ENCODE measurements at regions not wholly inside any gene's neighbourhood (a gene's known extent, or its start where the extent isn't known, plus 50 kb on each side); places are given as distances from the start of the nearest gene placed in this dataset.

DNA sequence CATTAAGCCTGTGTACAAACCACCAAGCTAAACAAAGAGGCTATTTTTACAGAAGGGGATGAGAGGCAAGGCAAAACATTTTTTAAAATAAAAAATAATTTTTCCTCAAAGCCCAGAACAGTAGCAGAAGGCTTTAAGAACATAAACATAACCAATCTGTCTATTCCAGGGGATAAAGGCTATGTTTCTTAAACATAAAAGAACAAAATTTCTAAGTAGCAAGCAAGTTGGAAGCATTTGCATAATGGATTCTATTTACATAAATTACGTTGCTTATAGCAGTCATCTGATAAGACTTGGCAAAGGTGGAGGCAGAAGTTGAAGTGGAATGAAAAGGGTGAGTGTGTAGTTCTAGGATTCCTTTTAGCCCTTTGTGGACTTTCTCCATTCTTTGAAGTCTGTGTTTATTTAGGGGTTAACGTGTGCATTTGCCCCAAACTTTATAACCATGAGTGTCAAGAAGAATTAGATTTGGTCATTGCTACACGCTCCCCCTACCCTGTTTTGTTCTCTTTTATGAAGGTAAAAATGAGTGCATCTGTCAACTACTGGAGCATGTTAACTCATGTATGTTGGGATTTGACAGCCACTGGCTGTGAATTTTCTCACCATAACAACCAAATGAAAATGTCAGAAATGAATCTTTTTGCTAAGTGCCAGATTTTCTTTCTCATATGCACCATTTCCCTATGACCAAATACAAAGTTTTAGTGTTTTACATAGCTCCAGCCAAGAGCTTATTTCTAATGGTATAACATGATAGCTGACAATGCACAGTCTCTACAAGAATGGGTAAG, 378.4 kb upstream of the IGFBP7 start:
- Mint-ChIP-seq H3K4me3 (no peak overlapping the region), H3K27ac (no peak overlapping the region)
- no peak for DNase-seq

DNA sequence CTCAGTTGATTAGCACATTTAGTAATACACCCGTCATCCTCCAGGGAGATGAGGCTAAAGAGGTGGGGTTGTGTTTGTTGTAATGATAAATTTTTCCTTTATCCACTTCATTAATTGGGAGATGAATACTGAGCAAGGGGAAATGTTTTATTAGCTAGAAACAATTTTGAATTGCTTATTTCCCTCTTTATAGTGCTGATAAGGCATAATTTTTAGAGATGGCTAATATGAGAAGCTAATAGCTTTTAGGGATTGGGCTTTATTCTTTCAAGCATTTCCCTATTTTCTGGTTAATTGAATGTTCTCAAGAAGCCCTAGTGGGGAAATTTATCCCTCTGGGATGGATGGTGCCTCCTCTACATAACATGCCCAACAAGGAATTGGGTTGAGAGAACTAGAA, 365.2 kb upstream of the IGFBP7 start:
- DNase-seq (no peak), ATAC-seq (replicated peaks) (no peak)
- H3K27ac Mint-ChIP-seq, result no peak overlapping the region
- H3K4me1 Mint-ChIP-seq (ENCODE audit: low read depth in 2 of 2), result no peaks in the 10 kb centered on the region
- H3K36me3 Mint-ChIP-seq (ENCODE audit: insufficient read depth), result no peaks in the 10 kb centered on the region
- H3K27me3 Mint-ChIP-seq, result no peaks in the 10 kb centered on the region
- peaks cover 8 to 10% of the 10 kb centered on the region in 2 donors for H3K9me3 Mint-ChIP-seq
- no peak overlapping the region for H3K4me3 Mint-ChIP-seq

More for the DNA sequence above, 378.4 kb upstream of the IGFBP7 start:
- H3K4me1 Mint-ChIP-seq (ENCODE audit: low read depth in 2 of 2), result no peaks in the 10 kb centered on the region
- H3K27me3 Mint-ChIP-seq, result no peaks in the 10 kb centered on the region
- no peak for ATAC-seq (replicated peaks)
- H3K36me3 Mint-ChIP-seq (ENCODE audit: insufficient read depth), result no peaks in the 10 kb centered on the region
- peaks cover 0 to 13% of the 10 kb centered on the region in 2 donors for H3K9me3 Mint-ChIP-seq

DNA sequence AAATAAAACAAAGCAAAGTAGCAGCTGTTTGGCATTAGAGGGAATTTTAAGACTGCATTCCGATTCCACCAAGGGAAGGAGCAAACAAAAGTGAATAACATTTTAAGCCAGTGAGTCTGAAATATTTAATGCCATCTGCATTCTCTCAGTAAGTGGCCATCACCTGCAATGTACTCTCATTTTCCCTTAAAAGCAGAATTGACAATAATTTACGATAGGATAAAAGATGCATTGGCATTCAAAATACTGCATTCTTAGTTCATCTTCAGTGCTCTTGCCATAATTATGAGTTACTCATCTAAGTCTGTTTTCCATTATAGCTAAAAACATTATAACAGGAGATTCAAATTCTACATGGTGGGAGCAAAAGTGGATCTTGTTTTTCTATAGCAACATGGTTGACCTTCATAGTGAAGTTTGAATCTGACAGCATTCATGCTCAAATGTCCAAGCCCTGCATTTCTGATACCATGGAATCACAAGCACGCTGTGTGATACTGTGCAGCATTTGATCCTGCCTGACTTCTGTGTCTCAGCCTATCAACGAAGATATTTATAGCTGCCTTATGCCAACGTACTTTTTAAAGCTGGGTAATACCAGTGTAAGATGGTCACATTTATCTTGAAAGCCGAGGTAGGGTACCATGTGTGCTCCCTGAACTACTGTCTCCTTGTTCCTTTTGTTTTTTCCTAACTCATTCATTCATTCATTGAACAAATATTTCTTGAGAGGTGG, 355.3 kb upstream of the IGFBP7 start:
- H3K9me3 Mint-ChIP-seq, result peaks cover 7 to 10% of the 10 kb centered on the region in 2 donors

DNA sequence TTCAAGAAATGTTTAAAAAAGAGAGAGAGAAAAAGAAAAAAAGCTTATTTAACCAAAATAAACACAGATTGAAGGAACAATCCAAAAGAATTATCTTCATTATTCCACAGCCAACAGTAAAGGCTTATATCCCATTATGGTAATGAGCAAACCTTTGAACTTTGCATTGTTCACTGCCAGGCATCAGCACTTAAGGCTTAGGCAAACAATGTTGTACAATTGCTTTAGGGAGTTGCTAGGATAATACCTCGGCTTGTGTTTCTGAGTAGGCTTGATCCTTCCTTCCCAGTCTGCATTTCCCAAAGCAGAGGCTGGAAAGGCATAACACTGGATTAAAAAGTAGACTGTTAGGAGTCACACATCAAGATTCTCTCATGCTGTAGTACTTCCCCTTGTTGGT, 352.7 kb upstream of the IGFBP7 start:
- Mint-ChIP-seq H3K27ac (no peak overlapping the region), H3K9me3 (peaks cover 0 to 10% of the 10 kb centered on the region in 2 donors), H3K27me3 (no peaks in the 10 kb centered on the region), H3K4me3 (no peak overlapping the region), H3K36me3 (ENCODE audit: insufficient read depth) (no peaks in the 10 kb centered on the region), H3K4me1 (ENCODE audit: low read depth in 2 of 2) (no peaks in the 10 kb centered on the region)
- no peak for ATAC-seq (replicated peaks)
- DNase-seq, result no peak

More for the DNA sequence above, 355.3 kb upstream of the IGFBP7 start:
- Mint-ChIP-seq H3K4me3 (no peak overlapping the region), H3K4me1 (ENCODE audit: low read depth in 2 of 2) (no peaks in the 10 kb centered on the region), H3K36me3 (ENCODE audit: insufficient read depth) (no peaks in the 10 kb centered on the region), H3K27ac (no peak overlapping the region), H3K27me3 (no peaks in the 10 kb centered on the region)
- no peak for ATAC-seq (replicated peaks)
- DNase-seq, result no peak

DNA sequence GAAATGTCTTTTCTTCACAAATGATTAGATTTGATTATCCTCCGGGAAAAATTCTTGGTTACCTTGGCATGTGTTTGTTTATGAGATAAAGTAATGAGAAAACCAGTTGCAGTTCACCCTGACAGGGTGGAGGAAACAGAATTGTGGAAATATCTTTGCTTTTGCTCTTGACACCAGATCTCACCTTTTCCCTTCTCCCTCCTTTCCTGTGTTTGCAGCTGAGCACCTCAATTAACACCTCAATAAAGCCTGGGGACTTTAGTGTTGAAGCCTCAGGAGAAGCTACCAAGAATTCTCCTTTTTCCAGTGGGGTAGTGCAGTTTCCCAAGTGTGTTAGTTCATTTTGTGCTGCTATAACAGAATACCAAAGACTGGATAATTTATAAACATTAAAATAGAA, 350.8 kb upstream of the IGFBP7 start:
- ATAC-seq (replicated peaks) (no peak), DNase-seq (no peak)
- H3K27me3 Mint-ChIP-seq, result no peaks in the 10 kb centered on the region
- H3K27ac Mint-ChIP-seq, result no peak overlapping the region
- no peaks in the 10 kb centered on the region for H3K36me3 Mint-ChIP-seq (ENCODE audit: insufficient read depth)
- H3K4me1 Mint-ChIP-seq (ENCODE audit: low read depth in 2 of 2), result no peaks in the 10 kb centered on the region
- H3K4me3 Mint-ChIP-seq, result no peak overlapping the region
- peaks cover 0 to 9% of the 10 kb centered on the region in 2 donors for H3K9me3 Mint-ChIP-seq

DNA sequence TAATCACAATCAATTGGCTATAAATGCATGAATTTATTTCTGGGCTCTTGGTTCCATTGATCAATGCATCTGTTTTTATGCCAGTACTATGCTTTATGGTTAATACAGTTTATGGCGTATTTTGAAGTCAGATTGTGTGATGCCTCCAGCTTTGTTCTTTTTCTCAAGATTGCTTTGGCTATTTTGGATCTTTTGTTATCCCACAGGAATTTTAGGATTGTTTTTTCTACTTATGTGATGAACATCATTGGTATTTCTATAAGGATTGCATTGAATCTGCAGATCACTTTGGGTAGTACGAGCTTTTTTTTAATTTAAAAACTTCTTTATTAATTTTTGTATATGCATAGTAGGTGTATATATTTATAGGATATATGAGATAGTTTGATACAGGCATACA, 338.7 kb upstream of the IGFBP7 start:
- H3K4me1 Mint-ChIP-seq (ENCODE audit: low read depth in 2 of 2), result no peaks in the 10 kb centered on the region
- no peak overlapping the region for H3K4me3 Mint-ChIP-seq
- no peaks in the 10 kb centered on the region for H3K36me3 Mint-ChIP-seq (ENCODE audit: insufficient read depth)
- H3K27me3 Mint-ChIP-seq, result no peaks in the 10 kb centered on the region
- DNase-seq, result no peak
- no peak for ATAC-seq (replicated peaks)
- H3K9me3 Mint-ChIP-seq, result peaks cover 0 to 7% of the 10 kb centered on the region in 2 donors
- H3K27ac Mint-ChIP-seq, result no peak overlapping the region

DNA sequence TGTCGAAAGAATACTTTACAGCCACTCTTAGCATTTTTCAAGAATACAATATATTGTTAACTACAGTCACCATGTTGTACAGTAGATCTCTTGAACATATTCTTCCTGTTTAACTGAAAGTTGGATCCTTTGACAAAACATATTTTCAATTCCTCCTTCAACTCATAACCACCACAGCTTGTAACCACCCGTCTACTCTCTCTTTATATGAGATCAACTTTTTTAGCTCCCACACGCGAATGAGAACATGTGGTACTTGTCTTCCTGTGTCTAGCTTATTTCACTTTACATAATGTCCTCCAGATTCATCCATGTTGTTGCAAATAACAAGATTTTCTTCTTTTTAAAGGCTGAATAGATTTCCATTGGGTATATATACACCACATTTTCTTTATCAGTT, 338.3 kb upstream of the IGFBP7 start:
- no peak for ATAC-seq (replicated peaks)
- H3K27ac Mint-ChIP-seq, result no peak overlapping the region
- H3K27me3 Mint-ChIP-seq, result no peaks in the 10 kb centered on the region
- no peaks in the 10 kb centered on the region for H3K4me1 Mint-ChIP-seq (ENCODE audit: low read depth in 2 of 2)
- H3K4me3 Mint-ChIP-seq, result no peak overlapping the region
- H3K9me3 Mint-ChIP-seq, result peaks cover 0 to 7% of the 10 kb centered on the region in 2 donors
- no peaks in the 10 kb centered on the region for H3K36me3 Mint-ChIP-seq (ENCODE audit: insufficient read depth)
- DNase-seq, result no peak

DNA sequence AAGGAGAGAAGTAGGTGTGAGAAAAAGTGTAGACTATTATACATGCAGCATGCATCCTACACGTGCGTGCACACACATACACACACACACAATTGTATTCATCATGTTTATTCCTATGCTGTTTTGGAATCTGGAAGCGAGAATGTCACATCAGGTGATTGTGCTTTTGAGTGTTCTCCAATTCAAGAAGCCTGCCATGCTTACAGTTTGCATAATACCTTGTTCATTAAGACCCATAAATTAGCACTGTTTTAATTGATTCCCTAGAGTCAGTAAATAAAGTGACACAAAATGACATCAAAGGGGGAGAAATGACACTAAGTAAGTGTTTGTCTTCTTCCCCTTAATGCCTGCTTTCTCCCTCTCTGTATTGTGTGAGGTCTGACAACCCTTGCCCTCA, 336.1 kb upstream of the IGFBP7 start:
- H3K27me3 Mint-ChIP-seq, result no peaks in the 10 kb centered on the region
- H3K9me3 Mint-ChIP-seq, result peaks cover 0 to 6% of the 10 kb centered on the region in 2 donors
- no peak for DNase-seq
- no peak overlapping the region for H3K27ac Mint-ChIP-seq
- ATAC-seq (replicated peaks), result no peak
- no peaks in the 10 kb centered on the region for H3K36me3 Mint-ChIP-seq (ENCODE audit: insufficient read depth)
- H3K4me3 Mint-ChIP-seq, result no peak overlapping the region
- no peaks in the 10 kb centered on the region for H3K4me1 Mint-ChIP-seq (ENCODE audit: low read depth in 2 of 2)

DNA sequence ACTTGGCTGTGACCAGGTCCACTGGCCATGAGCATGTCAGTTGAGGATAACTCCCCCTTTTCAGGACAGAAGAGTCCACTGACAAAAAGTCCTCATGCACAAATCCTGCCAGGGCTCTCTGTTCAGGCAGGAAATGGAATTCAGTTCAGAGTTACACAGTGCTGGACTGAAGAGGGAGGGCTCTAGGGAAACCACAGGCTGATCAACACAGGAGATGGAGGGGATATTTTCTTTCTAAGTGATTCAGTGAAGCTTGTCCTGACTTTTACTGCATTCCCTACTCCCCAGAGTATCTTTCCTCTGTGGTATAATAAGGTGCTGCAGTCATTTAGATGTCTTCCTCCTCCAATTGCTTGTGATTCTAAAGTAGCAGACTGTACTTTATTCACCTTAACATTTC, 335.5 kb upstream of the IGFBP7 start:
- no peaks in the 10 kb centered on the region for H3K27me3 Mint-ChIP-seq
- no peak overlapping the region for H3K4me3 Mint-ChIP-seq
- DNase-seq (no peak), ATAC-seq (replicated peaks) (no peak)
- no peaks in the 10 kb centered on the region for H3K4me1 Mint-ChIP-seq (ENCODE audit: low read depth in 2 of 2)
- H3K9me3 Mint-ChIP-seq, result peaks cover 0 to 6% of the 10 kb centered on the region in 2 donors
- no peaks in the 10 kb centered on the region for H3K36me3 Mint-ChIP-seq (ENCODE audit: insufficient read depth)
- H3K27ac Mint-ChIP-seq, result no peak overlapping the region

DNA sequence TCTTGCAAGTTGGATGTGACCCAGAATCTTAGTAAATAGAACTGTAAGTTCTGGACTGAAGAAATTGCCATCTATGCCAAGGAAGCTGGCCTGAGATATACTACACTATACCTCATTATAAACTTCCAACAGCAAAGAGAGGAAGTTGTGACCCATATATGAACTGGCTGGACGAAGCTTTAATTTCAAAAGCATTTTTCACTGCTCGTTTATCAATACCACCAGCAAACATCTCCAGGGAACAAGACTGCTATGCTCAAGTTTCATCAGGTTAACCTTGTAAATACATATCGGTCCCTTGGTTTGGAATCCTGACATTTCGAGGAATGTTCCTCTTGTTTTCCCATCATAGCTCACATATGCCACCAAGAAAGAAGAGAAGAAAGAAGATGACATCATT, 334.5 kb upstream of the IGFBP7 start:
- Mint-ChIP-seq H3K36me3 (ENCODE audit: insufficient read depth) (no peaks in the 10 kb centered on the region), H3K27ac (no peak overlapping the region), H3K9me3 (peaks cover 0 to 6% of the 10 kb centered on the region in 2 donors), H3K4me3 (no peak overlapping the region), H3K4me1 (ENCODE audit: low read depth in 2 of 2) (no peaks in the 10 kb centered on the region), H3K27me3 (no peaks in the 10 kb centered on the region)
- ATAC-seq (replicated peaks) (no peak), DNase-seq (no peak)

DNA sequence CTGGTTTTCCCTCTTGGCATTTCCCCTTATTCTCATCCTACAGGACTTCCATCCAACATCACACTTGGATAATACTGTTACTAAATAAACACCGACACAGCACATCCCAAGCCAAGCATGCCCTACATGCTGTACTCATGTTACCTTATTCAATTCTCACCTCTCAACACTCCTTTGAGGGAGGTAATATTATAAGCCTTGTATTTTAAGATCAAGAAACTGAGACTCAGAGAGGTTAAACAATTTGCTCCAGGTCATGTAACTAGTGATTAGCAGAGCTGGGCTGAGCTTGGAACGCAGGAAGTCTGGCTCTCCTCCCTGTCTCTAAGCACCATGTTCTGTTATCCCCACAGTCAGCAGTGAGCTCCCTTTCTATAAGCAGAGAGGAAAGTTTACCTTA, 333.6 kb upstream of the IGFBP7 start:
- no peak for ATAC-seq (replicated peaks)
- no peak overlapping the region for H3K4me3 Mint-ChIP-seq
- DNase-seq, result no peak

DNA sequence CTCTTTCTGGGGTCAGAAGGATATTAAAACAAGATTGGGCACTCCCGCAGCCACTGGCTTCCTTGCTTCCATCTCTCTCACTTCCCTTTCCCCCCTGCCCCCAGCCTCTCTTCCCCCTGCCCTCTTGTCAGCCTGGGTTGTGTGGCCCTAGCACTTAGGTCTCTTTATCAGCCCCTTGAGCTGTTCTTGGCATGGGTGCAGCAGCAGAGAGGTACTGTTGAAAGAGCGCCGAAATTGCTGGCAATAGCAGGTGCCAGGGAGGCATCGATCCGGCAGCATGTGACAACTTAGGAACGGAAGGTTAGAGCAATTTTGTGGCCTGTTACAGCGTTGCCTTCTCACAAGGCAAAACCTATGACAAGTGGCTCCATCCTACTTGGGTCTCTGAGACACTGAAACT, 333.1 kb upstream of the IGFBP7 start:
- H3K4me3 Mint-ChIP-seq, result no peak overlapping the region
- ATAC-seq (replicated peaks) (no peak), DNase-seq (no peak)
- peaks cover 0 to 6% of the 10 kb centered on the region in 2 donors for H3K9me3 Mint-ChIP-seq
- H3K36me3 Mint-ChIP-seq (ENCODE audit: insufficient read depth), result no peaks in the 10 kb centered on the region
- H3K4me1 Mint-ChIP-seq (ENCODE audit: low read depth in 2 of 2), result no peaks in the 10 kb centered on the region
- no peak overlapping the region for H3K27ac Mint-ChIP-seq
- no peaks in the 10 kb centered on the region for H3K27me3 Mint-ChIP-seq

More for the DNA sequence above, 333.6 kb upstream of the IGFBP7 start:
- H3K9me3 Mint-ChIP-seq, result peaks cover 0 to 6% of the 10 kb centered on the region in 2 donors
- H3K4me1 Mint-ChIP-seq (ENCODE audit: low read depth in 2 of 2), result no peaks in the 10 kb centered on the region
- no peak overlapping the region for H3K27ac Mint-ChIP-seq
- H3K27me3 Mint-ChIP-seq, result no peaks in the 10 kb centered on the region
- H3K36me3 Mint-ChIP-seq (ENCODE audit: insufficient read depth), result no peaks in the 10 kb centered on the region

DNA sequence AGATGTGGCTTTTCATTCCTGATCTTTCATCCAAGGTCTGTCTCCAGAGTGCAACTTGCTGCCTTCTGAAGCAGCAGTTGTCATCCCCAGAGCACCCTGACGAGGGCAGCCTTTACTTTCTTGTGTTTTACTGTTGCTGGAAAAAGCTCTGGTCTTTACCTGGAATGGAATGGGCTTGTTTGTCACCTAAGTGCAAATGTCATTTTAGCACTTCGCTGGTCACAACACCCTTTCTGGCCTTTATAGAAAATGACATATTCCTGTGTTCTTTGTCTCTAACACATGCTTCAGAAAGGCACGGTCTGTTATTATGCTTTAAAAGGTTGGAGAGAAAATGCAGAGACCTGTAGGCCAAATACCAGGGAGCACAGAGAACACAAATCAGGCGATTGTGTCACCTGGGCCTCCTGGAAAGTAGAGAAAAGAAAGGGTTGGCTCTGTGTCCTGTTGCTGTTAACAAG, 332.7 kb upstream of the IGFBP7 start:
- no peaks in the 10 kb centered on the region for H3K36me3 Mint-ChIP-seq (ENCODE audit: insufficient read depth)
- H3K27me3 Mint-ChIP-seq, result no peaks in the 10 kb centered on the region
- H3K4me3 Mint-ChIP-seq, result no peak overlapping the region
- peaks cover 0 to 6% of the 10 kb centered on the region in 2 donors for H3K9me3 Mint-ChIP-seq
- H3K4me1 Mint-ChIP-seq (ENCODE audit: low read depth in 2 of 2), result no peaks in the 10 kb centered on the region
- ATAC-seq (replicated peaks), result no peak
- no peak for DNase-seq
- no peak overlapping the region for H3K27ac Mint-ChIP-seq

DNA sequence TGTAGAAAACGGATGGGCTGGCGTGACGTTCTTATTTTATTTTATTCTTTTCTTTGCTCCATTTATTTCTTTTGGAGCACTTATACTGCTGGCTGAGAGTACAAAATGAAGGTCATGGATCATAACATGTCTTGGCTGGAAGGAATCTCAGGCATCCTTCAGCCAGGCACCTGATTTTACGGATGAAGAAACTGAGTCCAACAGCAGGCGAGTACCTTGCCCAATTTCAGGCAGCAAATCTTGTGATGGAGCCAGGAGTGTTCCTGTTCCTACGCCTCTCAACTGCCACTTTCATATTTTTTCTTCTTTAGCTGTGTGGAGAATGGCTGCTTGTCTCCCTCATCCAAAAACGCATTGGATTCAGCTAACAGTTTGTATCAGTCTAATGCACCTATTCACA, 332.1 kb upstream of the IGFBP7 start:
- no peak overlapping the region for H3K27ac Mint-ChIP-seq
- ATAC-seq (replicated peaks) (no peak), DNase-seq (no peak)
- no peaks in the 10 kb centered on the region for H3K36me3 Mint-ChIP-seq (ENCODE audit: insufficient read depth)
- H3K4me3 Mint-ChIP-seq, result no peak overlapping the region
- no peaks in the 10 kb centered on the region for H3K4me1 Mint-ChIP-seq (ENCODE audit: low read depth in 2 of 2)
- H3K9me3 Mint-ChIP-seq, result peaks cover 0 to 5% of the 10 kb centered on the region in 2 donors
- no peaks in the 10 kb centered on the region for H3K27me3 Mint-ChIP-seq

Data from effector memory CD8-positive, alpha-beta T cell (primary cell).